ENCODE measurements at regions not wholly inside any gene's neighbourhood (a gene's known extent, or its start where the extent isn't known, plus 50 kb on each side); places are given as distances from the start of the nearest gene placed in this dataset.
"Not testable (repeated sequence)": the region's sequence is repeated elsewhere in the genome, so short reads cannot be mapped to it uniquely, and the experiment has no call there.

DNA sequence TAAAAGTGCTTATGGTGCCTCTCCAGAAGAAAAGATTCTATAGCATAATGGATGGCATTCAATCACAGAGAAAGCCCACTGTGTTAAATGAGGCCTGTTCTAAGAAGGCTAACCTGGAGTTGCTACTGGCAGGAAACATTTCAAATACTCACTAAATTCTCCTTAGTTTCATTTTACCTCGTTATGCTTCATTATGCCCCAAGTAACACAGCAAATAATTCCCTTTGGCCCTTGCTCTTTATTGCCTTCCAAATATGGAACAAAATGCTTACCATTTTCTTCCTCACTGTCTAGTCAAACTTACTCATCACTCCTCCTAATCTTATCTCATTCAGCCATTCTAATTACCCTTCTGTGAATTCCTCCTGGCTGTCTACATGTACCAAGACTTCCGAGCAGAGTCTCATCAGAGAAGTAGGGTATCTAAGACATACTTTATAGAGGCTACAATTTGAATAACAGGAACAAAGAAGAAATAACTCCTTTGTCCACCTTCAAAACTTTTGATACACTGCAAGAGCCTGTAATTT lies 292.1 kb upstream of the CLEC14A start:
- no peak for DNase-seq (ENCODE audit: low spot score)
- TF ChIP-seq, protein P1, sequence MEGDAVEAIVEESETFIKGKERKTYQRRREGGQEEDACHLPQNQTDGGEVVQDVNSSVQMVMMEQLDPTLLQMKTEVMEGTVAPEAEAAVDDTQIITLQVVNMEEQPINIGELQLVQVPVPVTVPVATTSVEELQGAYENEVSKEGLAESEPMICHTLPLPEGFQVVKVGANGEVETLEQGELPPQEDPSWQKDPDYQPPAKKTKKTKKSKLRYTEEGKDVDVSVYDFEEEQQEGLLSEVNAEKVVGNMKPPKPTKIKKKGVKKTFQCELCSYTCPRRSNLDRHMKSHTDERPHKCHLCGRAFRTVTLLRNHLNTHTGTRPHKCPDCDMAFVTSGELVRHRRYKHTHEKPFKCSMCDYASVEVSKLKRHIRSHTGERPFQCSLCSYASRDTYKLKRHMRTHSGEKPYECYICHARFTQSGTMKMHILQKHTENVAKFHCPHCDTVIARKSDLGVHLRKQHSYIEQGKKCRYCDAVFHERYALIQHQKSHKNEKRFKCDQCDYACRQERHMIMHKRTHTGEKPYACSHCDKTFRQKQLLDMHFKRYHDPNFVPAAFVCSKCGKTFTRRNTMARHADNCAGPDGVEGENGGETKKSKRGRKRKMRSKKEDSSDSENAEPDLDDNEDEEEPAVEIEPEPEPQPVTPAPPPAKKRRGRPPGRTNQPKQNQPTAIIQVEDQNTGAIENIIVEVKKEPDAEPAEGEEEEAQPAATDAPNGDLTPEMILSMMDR (IDR thresholded peaks at IDR 0.05; ENCODE audit: extremely low read depth, missing control alignments): no peak

DNA sequence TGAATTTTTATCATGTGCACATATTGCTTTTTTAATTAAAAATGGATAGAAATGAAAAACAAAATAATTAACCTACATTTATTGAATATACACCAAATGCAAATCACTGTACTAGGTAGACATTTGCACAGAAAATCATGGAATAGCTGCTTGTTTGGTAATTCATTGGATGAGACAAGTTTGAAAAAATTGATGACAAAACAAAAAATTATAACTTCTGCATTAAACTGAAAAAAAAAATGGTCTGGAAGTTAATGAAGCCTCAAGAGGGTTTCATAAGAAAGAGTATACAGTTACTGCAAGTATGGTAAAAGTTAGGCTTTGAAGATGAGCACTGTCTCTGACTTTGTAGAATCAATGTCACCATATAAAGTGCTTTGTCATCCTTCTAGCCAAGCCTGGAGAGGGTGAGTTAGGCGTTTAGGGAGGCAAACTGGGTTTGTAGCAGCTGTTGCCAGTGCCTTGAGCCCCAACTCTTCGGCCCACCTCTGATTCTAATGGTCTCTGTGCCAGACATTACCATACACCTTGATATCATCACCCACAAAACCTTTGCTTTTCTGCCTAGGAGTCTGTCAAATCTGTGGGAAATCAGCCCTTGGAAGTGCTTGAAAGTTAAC lies 291.1 kb upstream of the CLEC14A start:
- DNase-seq (ENCODE audit: low spot score): no peak
- TF ChIP-seq, protein P1 (IDR thresholded peaks at IDR 0.05; ENCODE audit: extremely low read depth, missing control alignments): no peak

DNA sequence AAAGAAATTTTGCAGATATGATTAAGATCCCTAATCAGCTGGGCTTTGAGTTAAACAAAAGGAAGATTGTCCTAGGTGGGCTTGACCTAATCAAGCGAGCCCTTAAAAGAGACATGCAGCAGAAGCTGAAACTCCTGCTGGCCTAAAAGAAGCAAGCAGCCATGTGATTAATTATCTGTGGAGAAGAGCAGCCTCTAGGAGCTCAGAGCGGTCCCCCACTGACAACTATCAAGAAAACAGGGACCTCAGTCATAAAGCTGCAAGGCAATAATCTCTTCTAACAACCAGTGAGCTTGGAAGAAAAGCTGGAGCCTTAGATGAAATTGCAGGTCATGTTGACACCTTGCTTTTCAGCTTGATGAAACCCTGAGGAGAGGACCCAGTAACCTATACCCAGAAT lies 288.9 kb upstream of the CLEC14A start:
- TF ChIP-seq, protein P1 (IDR thresholded peaks at IDR 0.05; ENCODE audit: extremely low read depth, missing control alignments): no peak
- DNase-seq (ENCODE audit: low spot score): no peak

DNA sequence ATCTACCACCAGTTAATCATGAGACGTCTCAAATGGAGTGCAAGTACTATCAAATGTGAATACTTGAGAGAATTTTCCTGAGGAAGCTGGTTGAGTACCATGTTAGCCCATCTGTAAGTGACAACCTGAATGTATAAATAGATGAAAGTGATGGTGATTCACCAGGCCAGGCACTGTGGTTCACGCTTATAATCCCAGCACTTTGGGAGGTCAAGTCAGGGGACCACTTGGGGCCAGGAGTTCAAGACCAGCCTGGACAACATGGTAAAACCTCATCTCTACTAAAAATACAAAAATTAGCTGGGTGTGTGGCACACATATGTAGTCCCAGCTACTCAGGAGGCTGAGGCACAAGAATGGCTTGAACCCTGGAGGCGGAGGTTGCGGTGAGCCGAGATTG lies 288.0 kb upstream of the CLEC14A start:
- DNase-seq (ENCODE audit: low spot score): not testable (repeated sequence)

DNA sequence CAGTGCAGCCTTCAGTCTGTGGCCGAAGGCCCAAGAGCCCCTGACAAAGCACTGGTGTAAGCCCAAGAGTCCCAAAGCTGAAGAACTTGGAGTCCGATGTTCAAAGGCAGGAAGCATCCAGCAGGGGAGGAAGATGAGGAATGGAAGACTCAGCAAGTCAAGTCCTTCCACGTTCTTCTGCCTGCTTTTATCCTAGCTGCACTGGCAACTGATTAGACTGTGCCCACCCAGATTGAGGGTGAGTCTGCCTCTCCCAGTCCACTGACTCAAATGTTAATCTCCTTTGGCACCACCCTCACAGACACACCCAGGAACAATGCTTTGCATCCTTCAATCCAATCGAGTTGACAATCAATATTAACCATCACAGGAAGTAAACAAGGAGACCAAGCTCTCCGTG lies 282.2 kb upstream of the CLEC14A start:
- DNase-seq (ENCODE audit: low spot score): not testable (repeated sequence)

DNA sequence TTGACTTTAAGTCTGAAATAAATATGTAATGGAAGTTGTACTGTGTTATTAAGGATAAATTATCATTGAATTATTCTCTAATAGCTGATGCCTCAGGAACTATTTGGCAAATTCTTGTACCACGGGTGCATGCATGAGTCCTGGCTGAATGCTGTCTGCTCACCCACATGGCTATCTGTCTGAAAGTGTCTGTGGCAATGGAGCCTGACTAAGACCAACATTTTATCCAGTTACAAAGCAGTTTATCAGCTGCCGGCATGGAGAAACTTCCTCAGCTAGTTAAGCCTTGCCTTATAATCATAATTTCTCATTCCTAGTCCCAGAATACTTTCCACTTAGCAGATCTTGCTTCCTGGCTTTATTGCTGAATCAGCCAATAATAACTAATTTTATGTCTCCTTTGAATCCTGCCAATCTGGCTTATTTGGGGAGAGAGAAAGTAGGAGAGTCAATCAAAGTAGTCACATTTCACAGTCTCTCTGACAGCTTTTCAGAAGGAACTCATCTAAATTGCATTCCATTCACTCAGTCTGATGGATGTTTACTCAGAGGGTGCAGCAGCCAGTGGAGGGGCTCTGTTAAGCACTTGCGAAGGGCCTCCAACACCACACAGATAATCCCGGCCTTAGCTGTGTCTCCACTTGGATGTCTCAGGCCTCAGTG lies 280.6 kb upstream of the CLEC14A start:
- DNase-seq (ENCODE audit: low spot score): no peak
- TF ChIP-seq, protein P1 (IDR thresholded peaks at IDR 0.05; ENCODE audit: extremely low read depth, missing control alignments): no peak

DNA sequence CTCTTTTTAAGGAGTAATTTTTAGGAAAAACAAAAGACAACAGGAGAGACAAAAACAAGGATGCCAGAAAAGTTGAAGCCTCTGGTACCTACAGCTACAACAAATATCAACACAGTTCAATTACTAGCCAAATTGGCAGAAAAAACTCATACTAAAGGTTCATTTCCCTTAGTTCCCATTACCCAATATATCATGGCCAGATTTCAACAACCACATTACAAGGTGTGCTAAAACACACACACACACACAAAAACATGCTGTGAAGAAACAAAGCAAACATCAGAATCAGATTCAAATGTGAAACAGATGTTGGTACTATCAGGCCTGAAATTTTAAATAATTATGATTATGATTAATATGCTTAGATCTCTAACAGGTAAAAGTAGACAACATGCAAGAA lies 272.7 kb upstream of the CLEC14A start:
- DNase-seq (ENCODE audit: low spot score): no peak
- TF ChIP-seq, protein P1 (IDR thresholded peaks at IDR 0.05; ENCODE audit: extremely low read depth, missing control alignments): no peak

DNA sequence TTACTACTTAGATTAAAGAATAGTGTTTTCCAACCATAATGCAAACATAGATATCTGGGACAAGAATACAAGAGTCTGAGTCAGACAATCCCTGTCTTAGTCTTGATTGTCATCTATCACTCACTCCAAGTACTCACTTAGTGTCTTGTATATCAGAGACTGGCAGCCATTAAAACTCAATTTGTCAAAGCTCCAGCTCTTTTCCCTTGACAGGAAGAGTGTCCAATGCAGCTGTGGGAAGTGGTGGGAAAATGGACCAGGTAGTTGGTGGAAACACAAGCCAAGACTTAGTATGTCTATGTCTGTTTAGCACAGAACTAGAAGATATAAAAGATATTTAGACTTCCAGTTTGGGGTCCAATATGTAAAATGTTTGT lies 271.6 kb upstream of the CLEC14A start:
- DNase-seq (ENCODE audit: low spot score): no peak
- TF ChIP-seq, protein P1 (IDR thresholded peaks at IDR 0.05; ENCODE audit: extremely low read depth, missing control alignments): no peak

Measured in GM20000 (cell line).